ENCODE measurements at regions not wholly inside any gene's neighbourhood (a gene's known extent, or its start where the extent isn't known, plus 50 kb on each side); places are given as distances from the start of the nearest gene placed in this dataset.
A peak's percentile ranks its signal among the peaks of the same experiment; 100 is the strongest.
"Not testable (repeated sequence)": the region's sequence is repeated elsewhere in the genome, so short reads cannot be mapped to it uniquely, and the experiment has no call there.

GRCh38 chr13:27327633-27328032, 57.0 kb downstream of the RASL11A start:
- no peak for DNase-seq

- no peak for DNase-seq
Measured at GRCh38 chr13:27329210-27329609, 58.6 kb downstream of the RASL11A start.

- no peak for DNase-seq
Measured at GRCh38 chr13:27334774-27335435, 64.3 kb downstream of the RASL11A start.

- no peak for DNase-seq
Measured at GRCh38 chr13:27336014-27336673, 65.5 kb downstream of the RASL11A start.

- DNase-seq: no peak
Measured at GRCh38 chr13:27338207-27338606, 67.6 kb downstream of the RASL11A start.

GRCh38 chr13:27338816-27339215, 68.2 kb downstream of the RASL11A start:
- DNase-seq: peak; percentile 40

GRCh38 chr13:27339299-27339698, 68.7 kb downstream of the RASL11A start:
- peak; percentile 85 for DNase-seq

GRCh38 chr13:27341616-27342015, 71.0 kb downstream of the RASL11A start:
- peak; percentile 35 for DNase-seq

GRCh38 chr13:27347211-27347772, 76.7 kb downstream of the RASL11A start:
- DNase-seq: no peak

GRCh38 chr13:27348461-27348860, 76.0 kb upstream of the GTF3A start:
- no peak for DNase-seq

- DNase-seq: no peak
Measured at GRCh38 chr13:27349458-27349857, 75.0 kb upstream of the GTF3A start.

GRCh38 chr13:27350825-27351224, 73.6 kb upstream of the GTF3A start:
- not testable (repeated sequence) for DNase-seq

GRCh38 chr13:27352698-27353097, 71.7 kb upstream of the GTF3A start:
- DNase-seq: peak; percentile 84

- DNase-seq: peak; percentile 80
Measured at GRCh38 chr13:27353166-27353583, 71.2 kb upstream of the GTF3A start.

- peak; percentile 41 for DNase-seq
Measured at GRCh38 chr13:27353708-27354107, 70.7 kb upstream of the GTF3A start.

- no peak for DNase-seq
Measured at GRCh38 chr13:27354379-27354778, 70.0 kb upstream of the GTF3A start.

GRCh38 chr13:27355894-27356293, 68.5 kb upstream of the GTF3A start:
- no peak for DNase-seq

- no peak for DNase-seq
Measured at GRCh38 chr13:27358420-27358819, 66.0 kb upstream of the GTF3A start.

- peak; percentile 84 for DNase-seq
Measured at GRCh38 chr13:27359199-27359821, 65.1 kb upstream of the GTF3A start.

GRCh38 chr13:27360562-27360961, 63.9 kb upstream of the GTF3A start:
- DNase-seq: no peak

- peak; percentile 96 for DNase-seq
Measured at GRCh38 chr13:27362064-27362751, 62.2 kb upstream of the GTF3A start.

GRCh38 chr13:27363637-27364036, 60.8 kb upstream of the GTF3A start:
- DNase-seq: peak; percentile 75

- DNase-seq: peak; percentile 94
Measured at GRCh38 chr13:27367570-27367969, 56.8 kb upstream of the GTF3A start.
